GM19238 (cell line): ENCODE measurements at regions not wholly inside any gene's neighbourhood (a gene's known extent, or its start where the extent isn't known, plus 50 kb on each side); places are given as distances from the start of the nearest gene placed in this dataset.

Experiments used
- DNase-seq: peaks from one replicate; pipeline ENCODE4 v3.0.0; 2011; ENCODE audit warnings: low spot score; ENCODE audit not compliant: insufficient read length

DNA sequence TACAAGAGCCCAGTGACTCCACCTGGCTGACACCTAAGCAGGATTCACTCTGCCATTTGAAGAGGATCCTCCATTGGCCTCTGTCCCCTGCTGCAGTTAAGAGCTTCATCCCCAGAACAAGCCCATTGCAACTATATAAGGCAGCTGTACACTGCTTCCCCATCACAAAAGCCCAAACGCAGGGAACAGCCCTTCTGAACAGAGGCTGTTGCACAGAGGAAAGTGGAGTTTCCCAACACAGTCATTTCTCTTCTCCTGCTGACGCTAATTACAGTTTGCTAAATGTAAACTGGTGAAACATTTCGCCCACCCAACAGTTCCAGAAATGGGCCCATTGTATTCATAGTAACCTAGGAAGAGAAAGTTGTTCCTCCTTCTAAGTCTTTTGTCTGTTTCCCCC is 455.8 kb upstream of the DAB1 start:
- no peak for DNase-seq

DNA sequence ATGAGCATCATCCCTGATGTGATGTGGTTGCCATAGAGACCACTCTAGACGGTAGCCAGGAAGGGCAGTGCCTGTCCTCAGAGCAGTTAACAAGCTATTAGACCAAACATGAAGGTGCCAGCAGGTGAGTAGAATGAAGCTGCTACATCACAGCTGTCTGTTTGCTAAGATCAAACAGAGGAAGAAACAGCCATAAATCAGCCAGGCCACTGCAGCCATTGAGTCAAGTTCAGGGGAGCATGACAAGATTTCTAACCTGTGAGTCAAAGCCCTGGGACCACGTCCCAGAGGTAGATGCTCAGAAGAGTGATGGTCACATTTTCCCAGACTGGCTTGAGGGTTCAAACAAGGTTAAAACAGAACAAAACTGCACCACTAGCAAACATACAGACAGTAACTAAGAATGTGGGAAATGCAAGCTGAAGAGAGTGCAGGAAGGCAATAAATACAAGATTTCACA is 450.6 kb upstream of the DAB1 start:
- DNase-seq, result no peak

DNA sequence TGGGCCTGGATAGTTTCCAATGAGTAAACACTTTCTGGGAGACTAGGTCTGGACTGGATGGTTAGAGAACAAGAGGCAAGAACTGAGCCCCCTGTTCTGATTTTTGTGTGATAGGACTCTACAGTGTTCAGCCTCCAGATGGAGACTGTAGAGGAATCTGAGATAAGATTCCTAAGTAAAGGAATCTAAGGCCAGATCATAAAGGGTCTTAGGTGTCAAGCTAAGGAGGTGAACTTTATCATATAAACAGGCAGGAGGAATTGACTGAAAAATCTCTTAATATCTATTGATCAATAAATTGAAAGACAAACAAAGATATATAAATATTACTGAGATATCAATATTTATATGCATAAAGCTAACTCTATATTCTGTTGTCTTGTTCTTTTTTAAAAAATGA is 449.1 kb upstream of the DAB1 start:
- DNase-seq, result no peak

- DNase-seq, result no peak
Observed at GRCh38 chr1:57868908-57869307, 445.0 kb upstream of the DAB1 start.

GRCh38 chr1:57868239-57868638 is 444.4 kb upstream of the DAB1 start:
- DNase-seq, result no peak

- DNase-seq, result no peak
Observed at GRCh38 chr1:57866998-57867397, 443.1 kb upstream of the DAB1 start.

DNA sequence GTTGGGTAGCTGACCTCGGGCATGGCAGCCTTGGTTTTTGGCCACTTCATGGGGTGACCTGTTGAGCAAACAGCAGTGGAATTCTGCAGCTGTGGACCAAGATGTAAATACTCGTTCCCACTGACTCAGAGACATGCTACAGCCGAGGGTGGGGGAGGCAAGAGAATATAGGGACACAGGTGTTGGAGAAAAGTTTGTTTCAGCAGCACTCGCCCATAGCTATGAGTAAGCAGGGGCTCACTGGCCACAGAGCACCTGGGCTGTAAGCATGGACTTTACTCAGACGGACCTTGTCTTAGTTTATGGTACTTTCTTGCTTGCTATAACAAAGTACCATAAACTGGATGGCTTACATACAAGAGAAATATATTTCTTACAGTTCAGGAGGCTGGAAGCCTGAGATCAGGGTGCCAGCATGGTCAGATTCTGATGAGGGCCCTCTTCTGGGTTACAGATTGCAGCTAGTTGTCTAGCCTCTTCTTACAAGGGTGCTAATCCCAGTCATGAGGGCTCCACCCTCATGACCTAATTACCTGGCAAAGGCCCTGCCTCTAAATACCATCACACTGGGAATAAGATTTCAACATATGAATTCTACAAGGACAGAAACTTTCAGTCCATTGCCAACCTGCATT is 437.2 kb upstream of the DAB1 start:
- no peak for DNase-seq

- DNase-seq, result no peak
Observed at GRCh38 chr1:57860325-57860724, 436.5 kb upstream of the DAB1 start.

DNA sequence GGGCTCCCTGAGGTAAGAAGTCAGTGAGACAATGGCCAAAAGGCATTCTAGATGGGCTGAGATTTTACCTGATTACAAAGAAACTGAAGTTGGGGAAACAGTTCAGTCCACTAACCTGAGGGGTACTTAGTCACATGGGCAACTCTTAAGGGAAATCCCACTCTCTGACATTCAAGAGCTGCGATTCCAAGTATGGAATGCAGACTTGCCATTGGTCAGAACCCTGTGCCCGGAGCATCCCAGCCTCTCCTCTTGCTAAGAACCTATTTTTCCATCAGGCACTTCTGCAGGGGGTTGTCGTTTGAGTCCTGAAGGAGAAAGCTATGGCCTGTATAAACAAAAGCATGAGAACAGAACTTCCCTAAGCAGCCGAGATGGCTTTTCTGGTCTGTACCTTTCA is 434.9 kb upstream of the DAB1 start:
- no peak for DNase-seq

GRCh38 chr1:57857809-57858208 is 433.9 kb upstream of the DAB1 start:
- no peak for DNase-seq

- no peak for DNase-seq
Observed at GRCh38 chr1:57854436-57854835, 430.6 kb upstream of the DAB1 start.

GRCh38 chr1:57850176-57850940 is 426.5 kb upstream of the DAB1 start:
- DNase-seq, result no peak

DNA sequence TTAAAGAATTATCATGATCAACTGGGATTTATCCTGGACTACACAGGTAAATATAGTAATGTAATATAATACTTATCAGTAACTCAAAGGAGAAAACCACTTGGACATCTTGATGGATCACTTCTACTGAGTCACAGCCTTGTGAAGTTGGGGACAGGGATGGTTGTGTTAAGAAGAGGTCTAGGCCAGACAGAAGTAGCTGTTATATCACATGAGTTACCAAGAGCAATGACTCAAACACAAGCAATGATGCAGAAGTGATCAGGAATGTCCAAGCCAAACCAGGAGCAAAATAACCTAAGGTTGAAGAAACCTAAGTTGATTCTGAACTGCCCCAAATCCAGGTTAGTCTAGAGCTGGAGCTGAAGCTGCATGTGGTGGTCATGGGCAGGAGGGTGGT is 424.5 kb upstream of the DAB1 start:
- no peak for DNase-seq

DNA sequence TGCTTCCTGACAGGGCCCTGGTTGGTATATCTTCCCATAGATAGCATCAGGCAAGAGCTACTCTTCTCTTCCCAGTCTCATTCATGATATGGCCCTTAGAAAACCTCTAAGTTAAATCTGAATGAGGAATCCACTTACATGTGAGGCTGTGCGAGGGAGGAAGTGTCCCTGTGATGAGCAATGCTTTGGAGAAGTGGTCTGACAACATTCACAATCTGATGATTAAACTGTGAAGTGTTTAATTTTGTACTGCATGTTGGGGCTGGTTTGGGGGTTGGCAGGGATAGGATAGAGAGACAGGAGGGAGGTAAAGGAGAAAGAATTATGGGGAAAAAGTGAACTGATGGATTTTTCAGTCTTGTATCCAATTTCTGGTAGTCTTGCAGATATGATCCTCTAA is 421.2 kb upstream of the DAB1 start:
- DNase-seq, result no peak

DNA sequence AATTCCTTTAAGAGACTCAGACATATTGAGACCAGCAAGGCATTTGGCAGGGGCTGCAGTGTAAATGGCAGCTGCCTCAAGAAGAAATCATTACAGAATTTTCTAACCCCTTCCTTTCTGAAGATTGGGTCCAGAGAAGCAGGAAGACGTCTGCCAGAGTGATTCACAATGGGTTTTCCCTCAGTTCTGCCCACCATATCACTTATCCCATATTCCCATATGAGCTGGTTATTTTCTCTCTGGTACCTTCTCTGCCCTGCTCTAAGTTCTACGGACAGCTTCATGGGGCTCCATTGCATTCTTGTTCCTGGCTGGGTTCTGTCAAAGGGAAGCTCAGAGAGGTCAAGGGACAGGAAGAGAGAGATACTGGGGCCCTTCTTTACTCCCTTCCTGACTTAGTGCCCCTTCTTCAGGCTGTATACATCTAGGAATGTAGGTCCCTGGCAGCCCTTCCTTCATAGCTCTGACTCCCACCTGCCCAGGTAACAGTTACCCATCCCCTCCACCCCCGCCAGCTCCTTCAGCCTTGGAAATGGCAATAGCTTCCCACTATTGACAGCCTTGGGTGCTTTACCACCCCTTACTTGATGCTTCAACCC is 420.6 kb upstream of the DAB1 start:
- no peak for DNase-seq

DNA sequence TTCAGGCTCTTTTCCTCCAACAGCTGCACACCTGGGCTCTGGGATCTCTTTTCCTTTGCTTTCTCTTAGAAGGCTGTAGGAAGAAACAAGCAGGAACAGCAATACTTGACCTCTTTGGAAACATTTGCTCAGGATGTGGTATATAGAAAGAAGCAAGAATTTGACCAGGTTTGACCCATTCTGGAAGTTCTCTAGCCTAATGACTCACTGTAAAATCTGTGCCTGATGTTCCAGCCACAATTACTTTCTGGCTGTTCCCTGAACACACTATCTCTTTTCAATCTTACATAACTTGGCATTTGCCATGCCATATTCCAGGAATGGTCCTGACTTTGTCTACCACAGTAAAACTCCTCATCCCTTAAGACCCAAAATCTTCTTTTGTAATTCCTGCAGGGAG is 419.9 kb upstream of the DAB1 start:
- no peak for DNase-seq

GRCh38 chr1:57839526-57839925 is 415.7 kb upstream of the DAB1 start:
- no peak for DNase-seq

GRCh38 chr1:57839067-57839466 is 415.2 kb upstream of the DAB1 start:
- no peak for DNase-seq

- no peak for DNase-seq
Observed at GRCh38 chr1:57835620-57836019, 411.8 kb upstream of the DAB1 start.

DNA sequence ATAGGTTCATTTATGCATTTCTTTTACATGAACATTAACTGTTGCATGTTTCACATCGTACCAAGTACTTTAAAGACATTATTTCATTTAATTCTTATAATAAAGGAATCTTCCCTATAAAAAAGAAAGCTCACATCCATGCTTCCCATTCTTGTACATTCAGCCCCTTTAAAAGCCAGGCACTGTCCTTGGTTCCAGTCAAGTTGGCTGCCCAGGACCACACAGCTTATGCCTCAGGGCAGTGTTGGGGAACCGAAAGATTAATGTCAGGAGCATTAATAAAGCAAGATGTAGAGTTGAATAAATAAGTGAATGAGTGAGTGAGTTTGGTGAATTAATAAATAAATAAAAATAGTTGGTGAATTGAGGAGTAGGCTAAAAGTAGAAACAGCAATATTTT is 409.4 kb upstream of the DAB1 start:
- no peak for DNase-seq

DNA sequence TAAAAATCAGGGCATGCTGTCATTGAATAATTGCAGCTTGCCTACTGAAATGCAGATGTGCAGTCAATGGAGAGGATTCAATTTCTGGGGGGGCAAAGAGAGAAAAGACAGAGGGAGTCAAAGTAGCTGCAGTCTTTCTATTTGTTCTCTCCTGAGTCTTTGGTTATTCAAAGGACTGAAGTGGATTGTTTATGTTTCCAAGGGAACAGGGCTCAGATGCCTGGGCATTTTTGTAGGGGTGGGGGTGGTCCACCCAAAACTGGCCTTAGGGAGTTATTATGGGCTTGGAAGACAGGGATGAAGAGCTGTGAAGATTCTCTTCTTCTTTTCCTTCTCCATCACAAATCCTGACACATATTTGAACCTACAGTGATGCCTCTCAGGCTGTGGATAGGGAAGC is 408.8 kb upstream of the DAB1 start:
- DNase-seq, result no peak

DNA sequence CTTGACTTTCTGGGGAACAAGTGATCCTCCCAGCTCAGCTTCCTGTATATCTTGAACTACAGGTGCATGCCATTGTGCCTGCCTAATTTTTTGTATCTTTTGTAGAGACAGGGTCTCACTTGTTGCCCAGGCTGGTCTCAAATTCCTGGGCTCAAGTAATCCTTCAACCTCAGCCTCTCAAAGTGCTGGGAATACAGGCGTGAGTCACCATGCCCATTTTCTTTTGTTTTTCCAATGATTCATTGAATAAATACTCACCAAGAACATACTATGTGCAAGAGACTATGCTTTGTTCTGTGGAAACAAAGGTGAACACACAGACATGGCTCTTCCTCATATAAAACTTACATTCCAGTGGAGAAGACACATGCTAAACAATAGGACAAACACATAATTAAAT is 407.8 kb upstream of the DAB1 start:
- no peak for DNase-seq

DNA sequence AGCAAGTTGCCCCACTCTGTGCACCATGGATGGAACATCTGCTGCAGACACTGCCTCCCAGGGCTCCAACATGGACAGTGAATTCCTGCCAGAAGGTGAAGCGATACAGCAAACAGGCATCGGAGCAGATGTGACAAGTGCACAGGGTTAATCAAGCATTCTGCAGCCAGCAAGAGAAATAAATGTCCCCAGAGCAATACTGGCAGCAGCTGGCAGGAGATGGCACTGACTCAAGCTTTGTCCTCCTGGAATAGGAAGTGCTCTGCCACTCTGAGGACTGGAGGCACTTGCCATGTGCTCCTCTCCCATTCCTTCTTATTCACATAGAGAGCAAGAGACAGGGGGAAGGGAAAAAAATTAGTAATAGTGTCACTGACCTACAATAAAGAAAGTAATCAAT is 402.7 kb upstream of the DAB1 start:
- no peak for DNase-seq
